Omental fat pad (tissue), 3 donors: ENCODE measurements at regions not wholly inside any gene's neighbourhood (a gene's known extent, or its start where the extent isn't known, plus 50 kb on each side); places are given as distances from the start of the nearest gene placed in this dataset.

Experiments used
- ATAC-seq: fragments of 150-250 bp; one replicate; pipeline ENCODE4 v1.9.1; 2016; ENCODE audit warnings: mild to moderate bottlenecking, moderate library complexity; ENCODE audit not compliant: low FRiP score
- DNase-seq: peaks from one replicate; pipeline ENCODE4 v3.0.0-alpha.2; 2019; ENCODE audit warnings: low spot score
- CTCF ChIP-seq, 3 donors: fragments of 450-650 bp; IDR thresholded peaks; one replicate each; pipeline ENCODE4 v1.5.1; 2016 to 2017; ENCODE audit warnings: antibody characterized with exemption in 3 of 3, mild to moderate bottlenecking in 3 of 3, moderate library complexity in 2 of 3

- no peak for TF ChIP-seq CTCF (IDR thresholded peaks at IDR 0.05)
- ATAC-seq: no peak
These were observed 481.0 kb upstream of the TNP1 start for GRCh38 chr2:217340899-217341298.

GRCh38 chr2:217340176-217340575 lies 480.3 kb upstream of the TNP1 start:
- ATAC-seq: no peak
- TF ChIP-seq CTCF (IDR thresholded peaks at IDR 0.05): no peak
- DNase-seq: no peak

More at GRCh38 chr2:217340899-217341298, 481.0 kb upstream of the TNP1 start:
- no peak for DNase-seq

- DNase-seq (no peak), ATAC-seq (no peak)
- TF ChIP-seq CTCF (IDR thresholded peaks at IDR 0.05): no peak
These were observed 479.9 kb upstream of the TNP1 start for GRCh38 chr2:217339753-217340152.

GRCh38 chr2:217338306-217338916 lies 478.5 kb upstream of the TNP1 start:
- no peak for TF ChIP-seq CTCF (IDR thresholded peaks at IDR 0.05)
- DNase-seq: no peak
- ATAC-seq: peak; percentile 73

GRCh38 chr2:217337771-217338170 lies 477.9 kb upstream of the TNP1 start:
- TF ChIP-seq CTCF (IDR thresholded peaks at IDR 0.05): no peak
- DNase-seq: no peak
- no peak for ATAC-seq

GRCh38 chr2:217336694-217337093 lies 476.8 kb upstream of the TNP1 start:
- ATAC-seq (no peak), DNase-seq (no peak)
- no peak for TF ChIP-seq CTCF (IDR thresholded peaks at IDR 0.05)

GRCh38 chr2:217335341-217335966 lies 475.6 kb upstream of the TNP1 start:
- TF ChIP-seq CTCF (IDR thresholded peaks at IDR 0.05): no peak
- no peak for DNase-seq
- ATAC-seq: no peak
